IPS-18a (cell line): ENCODE measurements at regions not wholly inside any gene's neighbourhood (a gene's known extent, or its start where the extent isn't known, plus 50 kb on each side); places are given as distances from the start of the nearest gene placed in this dataset.
"Not testable (repeated sequence)": the region's sequence is repeated elsewhere in the genome, so short reads cannot be mapped to it uniquely, and the experiment has no call there.

ENCODE experiments used
- H3K27ac ChIP-seq: one replicate; pipeline ENCODE4 v1.5.1; 2013; ENCODE audit warnings: low read length
- H3K27me3 ChIP-seq: one replicate; pipeline ENCODE4 v1.6.1; 2013; ENCODE audit warnings: mild to moderate bottlenecking, low read length; ENCODE audit not compliant: control insufficient read depth, insufficient read depth
- H3K36me3 ChIP-seq: one replicate; pipeline ENCODE4 v1.6.1; 2013; ENCODE audit warnings: low read depth, low read length; ENCODE audit not compliant: control insufficient read depth
- H3K4me1 ChIP-seq: one replicate; pipeline ENCODE4 v1.6.1; 2013; ENCODE audit warnings: low read depth, low read length; ENCODE audit not compliant: control insufficient read depth
- H3K4me3 ChIP-seq: one replicate; pipeline ENCODE4 v1.5.1; 2013; ENCODE audit warnings: low read length
- H3K9ac ChIP-seq: one replicate; pipeline ENCODE4 v1.6.1; 2013; ENCODE audit warnings: mild to moderate bottlenecking, low read length, moderate library complexity
- H3K9me3 ChIP-seq: one replicate; pipeline ENCODE4 v1.6.1; 2013; ENCODE audit warnings: low read depth, low read length; ENCODE audit not compliant: control insufficient read depth

GRCh38 chr9:129455151-129455995, 165.5 kb downstream of the C9orf50 start:
- Histone ChIP-seq H3K9ac (no peak overlapping the region), H3K4me3 (no peak overlapping the region), H3K27me3 (peaks cover 11% of the 10 kb centered on the region), H3K9me3 (no peaks in the 10 kb centered on the region), H3K27ac (no peak overlapping the region), H3K36me3 (no peaks in the 10 kb centered on the region), H3K4me1 (peaks cover 5% of the 10 kb centered on the region)

- Histone ChIP-seq H3K9me3 (no peaks in the 10 kb centered on the region), H3K9ac (no peak overlapping the region), H3K27ac (no peak overlapping the region), H3K27me3 (peaks cover 9% of the 10 kb centered on the region), H3K4me3 (no peak overlapping the region), H3K4me1 (peaks cover 5% of the 10 kb centered on the region), H3K36me3 (no peaks in the 10 kb centered on the region)
Measured at GRCh38 chr9:129454467-129455067, 166.3 kb downstream of the C9orf50 start.

- Histone ChIP-seq H3K9ac (no peak overlapping the region), H3K27ac (no peak overlapping the region), H3K9me3 (no peaks in the 10 kb centered on the region), H3K36me3 (no peaks in the 10 kb centered on the region), H3K4me1 (peaks cover 1% of the 10 kb centered on the region), H3K4me3 (no peak overlapping the region), H3K27me3 (peaks cover under 1% of the 10 kb centered on the region)
Measured at GRCh38 chr9:129453734-129454133, 167.2 kb downstream of the C9orf50 start.

- H3K27ac ChIP-seq: no peak overlapping the region
- no peak overlapping the region for H3K4me3 ChIP-seq
- H3K4me1 ChIP-seq: no peaks in the 10 kb centered on the region
- no peak overlapping the region for H3K9ac ChIP-seq
- H3K36me3 ChIP-seq: no peaks in the 10 kb centered on the region
- H3K9me3 ChIP-seq: no peaks in the 10 kb centered on the region
- H3K27me3 ChIP-seq: no peaks in the 10 kb centered on the region
Measured at GRCh38 chr9:129451669-129452068, 169.2 kb downstream of the C9orf50 start.

GRCh38 chr9:129451089-129451656, 169.7 kb downstream of the C9orf50 start:
- Histone ChIP-seq H3K4me1 (no peaks in the 10 kb centered on the region), H3K27ac (no peak overlapping the region), H3K27me3 (no peaks in the 10 kb centered on the region), H3K4me3 (no peak overlapping the region), H3K36me3 (no peaks in the 10 kb centered on the region), H3K9me3 (no peaks in the 10 kb centered on the region), H3K9ac (no peak overlapping the region)

DNA sequence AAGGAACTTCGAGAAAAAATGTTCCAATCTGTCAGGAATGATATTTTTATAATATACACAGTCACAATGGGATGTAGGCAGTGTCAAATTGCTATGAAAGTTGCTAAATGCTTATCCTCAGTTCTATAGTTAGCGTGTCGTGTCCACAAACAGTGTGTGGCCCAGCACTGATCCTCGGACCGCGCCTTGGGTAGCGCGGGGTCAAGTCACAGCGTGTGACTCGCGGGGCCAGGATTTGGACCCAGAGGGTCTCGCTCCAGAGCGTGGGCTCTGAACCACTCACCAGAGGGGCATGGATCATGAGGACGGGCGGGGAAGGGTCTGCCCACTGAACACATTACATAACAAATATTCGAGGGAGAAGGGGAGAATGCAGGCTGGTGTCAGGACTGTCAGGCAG, 171.8 kb downstream of the C9orf50 start:
- Histone ChIP-seq H3K9me3 (no peaks in the 10 kb centered on the region), H3K4me3 (no peak overlapping the region), H3K27me3 (no peaks in the 10 kb centered on the region), H3K27ac (no peak overlapping the region), H3K36me3 (no peaks in the 10 kb centered on the region), H3K4me1 (no peaks in the 10 kb centered on the region), H3K9ac (no peak overlapping the region)

DNA sequence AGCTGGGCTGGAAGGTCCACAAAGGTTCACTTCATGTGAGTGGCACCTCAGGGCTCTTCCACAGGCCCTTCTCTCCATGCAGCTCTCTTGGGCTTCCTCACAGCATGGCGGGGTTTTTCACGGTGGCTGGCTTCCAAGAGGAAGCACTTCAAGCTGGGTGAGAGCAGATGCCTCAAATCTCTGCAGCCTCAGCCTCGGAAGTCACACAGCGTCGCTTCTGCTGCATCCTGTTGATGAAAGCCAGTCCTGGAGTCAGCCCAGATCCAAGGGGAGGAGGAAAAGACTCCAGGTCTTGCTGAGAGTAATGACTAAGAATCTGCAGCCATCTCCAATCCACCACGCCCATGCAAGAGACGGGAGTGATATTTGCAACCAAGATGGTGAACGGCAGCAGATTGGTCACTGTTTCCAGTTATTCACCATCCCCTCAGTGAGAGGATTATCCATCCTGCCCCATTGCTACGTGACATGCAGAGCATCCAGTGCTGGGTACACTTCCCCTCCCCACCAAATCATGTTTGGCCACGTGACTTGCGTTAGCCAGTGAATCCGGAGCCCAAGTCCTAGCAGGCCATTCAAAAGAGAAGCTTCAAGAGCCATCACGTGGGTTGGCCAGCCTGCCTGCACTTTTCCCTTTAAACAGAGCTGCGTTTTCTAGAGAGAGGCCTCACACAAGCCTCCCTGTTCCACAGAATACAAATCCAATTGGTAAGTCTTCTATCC, 173.9 kb downstream of the C9orf50 start:
- peaks cover 11% of the 10 kb centered on the region for H3K27me3 ChIP-seq
- H3K9ac ChIP-seq: no peak overlapping the region
- no peaks in the 10 kb centered on the region for H3K36me3 ChIP-seq
- peaks cover 4% of the 10 kb centered on the region for H3K4me1 ChIP-seq
- H3K27ac ChIP-seq: no peak overlapping the region
- H3K4me3 ChIP-seq: no peak overlapping the region
- H3K9me3 ChIP-seq: no peaks in the 10 kb centered on the region

- no peaks in the 10 kb centered on the region for H3K36me3 ChIP-seq
- peaks cover 4% of the 10 kb centered on the region for H3K4me1 ChIP-seq
- no peak overlapping the region for H3K4me3 ChIP-seq
- H3K27me3 ChIP-seq: peaks cover 21% of the 10 kb centered on the region
- H3K9ac ChIP-seq: no peak overlapping the region
- H3K27ac ChIP-seq: no peak overlapping the region
- no peaks in the 10 kb centered on the region for H3K9me3 ChIP-seq
Measured at GRCh38 chr9:129445794-129446306, 175.1 kb downstream of the C9orf50 start.

- H3K4me3 ChIP-seq, H3K9me3 ChIP-seq, H3K9ac ChIP-seq, H3K27ac ChIP-seq, H3K36me3 ChIP-seq, H3K4me1 ChIP-seq: not testable (repeated sequence)
- H3K27me3 ChIP-seq: peaks cover 40% of the 10 kb centered on the region
Measured at GRCh38 chr9:129443515-129444164, 177.3 kb downstream of the C9orf50 start.

GRCh38 chr9:129442803-129443511, 177.9 kb downstream of the C9orf50 start:
- H3K27ac ChIP-seq: no peak overlapping the region
- no peak overlapping the region for H3K4me3 ChIP-seq
- H3K9me3 ChIP-seq: no peaks in the 10 kb centered on the region
- no peaks in the 10 kb centered on the region for H3K36me3 ChIP-seq
- peaks cover 47% of the 10 kb centered on the region for H3K27me3 ChIP-seq
- H3K9ac ChIP-seq: no peak overlapping the region
- peaks cover 8% of the 10 kb centered on the region for H3K4me1 ChIP-seq
